Neural crest cell (in vitro differentiated cells): ENCODE measurements at regions not wholly inside any gene's neighbourhood (a gene's known extent, or its start where the extent isn't known, plus 50 kb on each side); places are given as distances from the start of the nearest gene placed in this dataset.

Source experiments
- DNase-seq: peaks from one replicate; pipeline ENCODE4 v3.0.0; 2021; ENCODE audit warnings: low read depth, mixed read lengths, low spot score
- H3K27ac Mint-ChIP-seq: one replicate; pipeline ENCODE4 v1.8.0; 2021; ENCODE audit warnings: mild to moderate bottlenecking, mixed read lengths; ENCODE audit not compliant: unreplicated experiment
- H3K27me3 Mint-ChIP-seq: 2 replicates; pipeline ENCODE4 v1.8.0; 2021; ENCODE audit warnings: low read depth, mild to moderate bottlenecking, mixed read lengths
- H3K36me3 Mint-ChIP-seq: 2 replicates; pipeline ENCODE4 v1.8.0; 2021; ENCODE audit warnings: low read depth, mild to moderate bottlenecking, mixed read lengths
- H3K4me1 Mint-ChIP-seq: 2 replicates; pipeline ENCODE4 v1.8.0; 2021; ENCODE audit warnings: mixed read lengths
- H3K4me3 Mint-ChIP-seq: one replicate; pipeline ENCODE4 v1.8.0; 2021; ENCODE audit warnings: mild to moderate bottlenecking, mixed read lengths
- H3K9me3 Mint-ChIP-seq: 2 replicates; pipeline ENCODE4 v1.8.0; 2021; ENCODE audit warnings: mixed read lengths
- TF ChIP-seq, protein P1 (sequence below): fragments of 200-600 bp; sonication (generic); conservative IDR thresholded peaks from 2 replicates; pipeline ENCODE4 v1.5.0; 2021; ENCODE audit warnings: antibody characterized with exemption, mild to moderate bottlenecking

DNA sequence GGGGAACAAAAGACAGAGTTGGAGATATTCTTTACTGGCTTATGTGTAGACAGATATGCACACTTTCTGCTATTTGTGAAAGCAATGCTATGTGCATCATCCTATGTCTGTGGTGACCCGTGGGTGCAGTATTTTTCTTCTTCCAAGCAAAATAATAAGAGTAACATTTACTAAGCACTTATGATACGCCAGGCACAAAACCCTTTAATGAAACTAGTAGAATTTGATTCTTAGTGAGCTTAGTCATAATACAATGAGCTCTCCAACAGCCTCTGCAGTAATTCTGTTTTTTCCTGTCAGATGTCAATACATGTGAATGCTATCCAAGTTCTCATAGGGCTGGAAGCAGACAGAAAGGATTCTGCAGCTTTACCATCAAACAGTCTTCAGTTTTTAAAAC is 130.6 kb downstream of the RAD51AP2 start:
- no peaks in the 10 kb centered on the region for H3K9me3 Mint-ChIP-seq
- no peaks in the 10 kb centered on the region for H3K4me1 Mint-ChIP-seq
- H3K27me3 Mint-ChIP-seq: no peaks in the 10 kb centered on the region
- H3K4me3 Mint-ChIP-seq: no peak overlapping the region
- H3K27ac Mint-ChIP-seq: no peak overlapping the region
- TF ChIP-seq, protein P1, sequence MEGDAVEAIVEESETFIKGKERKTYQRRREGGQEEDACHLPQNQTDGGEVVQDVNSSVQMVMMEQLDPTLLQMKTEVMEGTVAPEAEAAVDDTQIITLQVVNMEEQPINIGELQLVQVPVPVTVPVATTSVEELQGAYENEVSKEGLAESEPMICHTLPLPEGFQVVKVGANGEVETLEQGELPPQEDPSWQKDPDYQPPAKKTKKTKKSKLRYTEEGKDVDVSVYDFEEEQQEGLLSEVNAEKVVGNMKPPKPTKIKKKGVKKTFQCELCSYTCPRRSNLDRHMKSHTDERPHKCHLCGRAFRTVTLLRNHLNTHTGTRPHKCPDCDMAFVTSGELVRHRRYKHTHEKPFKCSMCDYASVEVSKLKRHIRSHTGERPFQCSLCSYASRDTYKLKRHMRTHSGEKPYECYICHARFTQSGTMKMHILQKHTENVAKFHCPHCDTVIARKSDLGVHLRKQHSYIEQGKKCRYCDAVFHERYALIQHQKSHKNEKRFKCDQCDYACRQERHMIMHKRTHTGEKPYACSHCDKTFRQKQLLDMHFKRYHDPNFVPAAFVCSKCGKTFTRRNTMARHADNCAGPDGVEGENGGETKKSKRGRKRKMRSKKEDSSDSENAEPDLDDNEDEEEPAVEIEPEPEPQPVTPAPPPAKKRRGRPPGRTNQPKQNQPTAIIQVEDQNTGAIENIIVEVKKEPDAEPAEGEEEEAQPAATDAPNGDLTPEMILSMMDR: no peak
- DNase-seq: no peak
- H3K36me3 Mint-ChIP-seq: no peaks in the 10 kb centered on the region

DNA sequence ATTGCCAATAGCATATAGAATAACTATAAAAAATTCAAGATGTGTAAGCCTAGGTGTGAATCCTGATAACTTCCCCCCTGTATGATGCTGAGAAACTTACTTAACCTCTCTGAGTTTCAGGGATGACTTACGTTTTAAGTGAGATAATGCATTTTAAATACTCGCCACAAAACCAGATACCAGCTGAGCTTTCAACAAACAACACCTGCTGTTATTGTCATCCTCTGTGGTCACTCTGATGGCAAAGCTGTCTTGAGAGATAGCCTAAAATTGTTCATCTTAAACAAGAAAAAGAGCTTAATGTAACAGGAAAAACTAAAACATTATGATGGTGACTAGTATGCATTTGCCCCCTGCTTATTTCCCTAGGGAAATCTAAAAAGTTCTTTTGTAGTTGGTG is 131.5 kb downstream of the RAD51AP2 start:
- Mint-ChIP-seq H3K9me3 (no peaks in the 10 kb centered on the region), H3K27ac (no peak overlapping the region), H3K4me3 (no peak overlapping the region), H3K36me3 (no peaks in the 10 kb centered on the region), H3K27me3 (no peaks in the 10 kb centered on the region), H3K4me1 (no peaks in the 10 kb centered on the region)
- no peak for DNase-seq
- TF ChIP-seq, protein P1: no peak

DNA sequence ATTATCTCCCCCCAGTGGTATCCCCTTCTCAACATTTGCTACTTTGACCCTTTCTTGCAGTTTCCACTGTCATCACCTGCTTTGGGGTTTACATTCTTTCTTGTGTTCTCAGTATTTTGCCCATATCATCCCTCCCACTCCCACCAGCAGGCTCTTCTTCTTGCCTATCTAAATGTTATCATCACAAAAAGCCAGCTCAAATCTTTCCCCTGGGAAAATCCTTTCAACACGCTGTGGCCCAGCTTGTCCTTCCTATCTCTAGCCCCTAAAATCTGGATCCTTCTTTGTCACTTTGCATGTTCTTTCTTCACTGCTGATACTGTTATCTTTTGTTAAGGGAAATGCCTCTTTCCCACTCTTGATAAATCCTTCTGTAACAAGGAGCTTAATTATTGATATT is 138.2 kb downstream of the RAD51AP2 start:
- Mint-ChIP-seq H3K27me3 (no peaks in the 10 kb centered on the region), H3K36me3 (no peaks in the 10 kb centered on the region), H3K27ac (no peak overlapping the region), H3K4me1 (no peaks in the 10 kb centered on the region), H3K4me3 (no peak overlapping the region), H3K9me3 (no peaks in the 10 kb centered on the region)
- DNase-seq: no peak
- TF ChIP-seq, protein P1: no peak

DNA sequence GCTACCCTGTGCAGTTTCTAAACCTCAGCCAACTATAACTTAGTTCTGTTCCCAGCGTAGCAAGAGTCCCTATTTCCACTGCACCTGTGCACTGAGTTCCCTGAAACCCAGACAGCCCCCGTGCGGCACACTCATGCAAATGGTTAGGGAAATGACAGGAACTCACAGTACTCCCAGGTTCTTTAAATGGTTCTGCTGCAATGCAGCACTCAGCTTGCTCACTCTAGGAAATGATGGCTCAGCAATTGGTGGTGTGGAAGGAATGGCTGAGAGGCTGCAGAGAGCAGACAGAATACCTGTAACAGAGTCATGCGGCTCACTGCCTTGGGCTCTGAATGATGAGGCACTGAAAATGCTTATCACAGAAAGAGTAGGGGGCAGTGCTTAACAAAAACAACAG is 143.0 kb downstream of the RAD51AP2 start:
- H3K27me3 Mint-ChIP-seq: no peaks in the 10 kb centered on the region
- H3K9me3 Mint-ChIP-seq: peaks cover 7% of the 10 kb centered on the region
- H3K4me1 Mint-ChIP-seq: no peaks in the 10 kb centered on the region
- H3K36me3 Mint-ChIP-seq: no peaks in the 10 kb centered on the region
- DNase-seq: no peak
- TF ChIP-seq, protein P1: no peak
- no peak overlapping the region for H3K4me3 Mint-ChIP-seq
- H3K27ac Mint-ChIP-seq: no peak overlapping the region

DNA sequence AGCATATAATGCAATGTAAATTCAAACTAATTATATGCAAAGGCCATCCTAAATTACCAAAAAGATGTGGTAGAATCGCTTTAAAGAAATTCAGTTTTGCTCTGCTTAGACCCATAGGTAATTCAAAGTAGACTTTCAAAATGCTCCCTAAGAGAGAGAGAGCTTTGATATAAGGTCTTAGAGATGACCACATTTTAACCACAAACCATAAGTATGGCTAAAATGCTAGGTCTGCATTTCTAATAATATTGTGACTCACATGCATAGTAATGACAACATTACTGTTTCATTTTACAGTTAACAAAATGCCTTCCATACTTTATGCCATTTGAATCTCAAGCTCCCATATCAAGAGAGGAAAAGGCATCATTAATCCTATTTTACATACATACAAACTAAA is 144.5 kb downstream of the RAD51AP2 start:
- no peaks in the 10 kb centered on the region for H3K4me1 Mint-ChIP-seq
- no peaks in the 10 kb centered on the region for H3K27me3 Mint-ChIP-seq
- peaks cover 7% of the 10 kb centered on the region for H3K9me3 Mint-ChIP-seq
- no peak for DNase-seq
- no peak overlapping the region for H3K4me3 Mint-ChIP-seq
- no peak overlapping the region for H3K27ac Mint-ChIP-seq
- H3K36me3 Mint-ChIP-seq: no peaks in the 10 kb centered on the region
- TF ChIP-seq, protein P1: no peak

DNA sequence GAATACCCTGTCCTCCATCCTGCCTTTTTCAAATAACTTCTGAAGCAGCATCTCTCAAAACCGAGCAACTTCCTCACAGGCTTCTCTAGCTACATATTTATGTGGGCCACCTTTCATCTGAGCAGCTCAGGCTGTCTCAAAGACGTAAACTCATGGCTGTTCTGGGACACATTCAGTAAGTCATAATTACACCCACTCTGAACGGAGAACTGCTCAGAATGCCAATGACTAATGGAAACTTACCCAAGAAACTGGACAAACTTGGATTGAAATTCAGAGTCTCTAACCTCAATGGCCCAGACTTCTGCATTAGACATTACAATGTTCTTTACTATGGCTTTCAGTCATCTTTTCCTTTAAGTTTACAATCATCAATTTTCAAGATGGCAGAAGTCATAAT is 145.2 kb downstream of the RAD51AP2 start:
- Mint-ChIP-seq H3K27me3 (no peaks in the 10 kb centered on the region), H3K36me3 (no peaks in the 10 kb centered on the region), H3K27ac (no peak overlapping the region), H3K4me1 (no peaks in the 10 kb centered on the region), H3K9me3 (peaks cover 7% of the 10 kb centered on the region), H3K4me3 (no peak overlapping the region)
- DNase-seq: no peak
- TF ChIP-seq, protein P1: no peak
